HCT116 (cell line): ENCODE measurements at regions not wholly inside any gene's neighbourhood (a gene's known extent, or its start where the extent isn't known, plus 50 kb on each side); places are given as distances from the start of the nearest gene placed in this dataset.

Experiments used
- ATF3 ChIP-seq: IDR thresholded peaks from 2 replicates; pipeline ENCODE4 v1.6.1; 2012
- CTCF ChIP-seq, 3 experiments: fragments of 200-600 bp in 1 of 3; sonication (generic) in 1 of 3; IDR thresholded peaks in 2 of 3; conservative IDR thresholded peaks in 1 of 3; 2 replicates each; pipeline ENCODE4 v1.5.1; 2012 to 2017; ENCODE audit warnings: low read depth in 2 of 3, low read length in 2 of 3, antibody characterized with exemption in 1 of 3, borderline replicate concordance in 1 of 3, control low read depth in 1 of 3, mild to moderate bottlenecking in 1 of 3, mixed read lengths in 1 of 3, mixed run types in 1 of 3, moderate library complexity in 1 of 3; ENCODE audit not compliant: insufficient read depth in 1 of 3
- EGR1 ChIP-seq: IDR thresholded peaks from 2 replicates; pipeline ENCODE4 v1.6.1; 2012; ENCODE audit warnings: low read depth
- ELF1 ChIP-seq: IDR thresholded peaks from 2 replicates; pipeline ENCODE4 v1.6.1; 2012; ENCODE audit warnings: low read depth, borderline replicate concordance
- EZH2 ChIP-seq: fragments of 200-600 bp; sonication (generic); IDR thresholded peaks from 2 replicates; pipeline ENCODE4 v1.6.1; 2017; ENCODE audit warnings: antibody characterized with exemption, mixed run types
- FOSL1 ChIP-seq: IDR thresholded peaks from 2 replicates; pipeline ENCODE4 v1.6.1; 2012; ENCODE audit warnings: low read depth
- POLR2A ChIP-seq: IDR thresholded peaks from 2 replicates; pipeline ENCODE4 v1.7.0; 2011; ENCODE audit warnings: borderline replicate concordance; ENCODE audit not compliant: insufficient read depth, insufficient read length; ENCODE audit errors: extremely low read depth
- POLR2AphosphoS5 ChIP-seq: IDR thresholded peaks from 2 replicates; pipeline ENCODE4 v1.6.1; 2011; ENCODE audit warnings: mild to moderate bottlenecking, low read depth, low read length, moderate library complexity
- REST ChIP-seq: IDR thresholded peaks from 2 replicates; pipeline ENCODE4 v1.6.1; 2012; ENCODE audit warnings: low read depth
- SIN3A ChIP-seq: IDR thresholded peaks from 2 replicates; pipeline ENCODE4 v1.6.1; 2012; ENCODE audit warnings: low read depth
- SP1 ChIP-seq: IDR thresholded peaks from 2 replicates; pipeline ENCODE4 v1.6.1; 2012; ENCODE audit warnings: low read depth
- TCF7L2 ChIP-seq: IDR thresholded peaks from 2 replicates; pipeline ENCODE4 v1.7.0; 2011; ENCODE audit warnings: borderline replicate concordance, inconsistent platforms; ENCODE audit not compliant: insufficient read depth, insufficient read length; ENCODE audit errors: extremely low read depth
- YY1 ChIP-seq: IDR thresholded peaks from 2 replicates; pipeline ENCODE4 v1.6.1; 2011; ENCODE audit warnings: low read length, low read depth, moderate library complexity, mild to moderate bottlenecking; ENCODE audit not compliant: insufficient replicate concordance; ENCODE audit errors: extremely low read depth

GRCh38 chrX:15098505-15098904, 171.4 kb downstream of the ASB9 start:
- TF ChIP-seq CTCF (IDR thresholded peaks at IDR 0.05 in 2 of 3, conservative IDR thresholded peaks at IDR 0.05 in 1 of 3; ENCODE audit: borderline replicate concordance in 1 of 3, insufficient read depth in 1 of 3, low read depth in 2 of 3, low read length in 2 of 3) (no peak), SIN3A (no peak), POLR2A (no peak), EZH2 (no peak), FOSL1 (no peak), REST (no peak), ELF1 (no peak), POLR2AphosphoS5 (no peak), ATF3 (no peak), SP1 (no peak), YY1 (no peak), TCF7L2 (no peak), EGR1 (no peak)
